WTC11 (cell line): ENCODE measurements at regions not wholly inside any gene's neighbourhood (a gene's known extent, or its start where the extent isn't known, plus 50 kb on each side); places are given as distances from the start of the nearest gene placed in this dataset.

ENCODE experiments used
- ATF2 ChIP-seq: sonication (generic); formaldehyde crosslinking; IDR thresholded peaks from 2 replicates; pipeline ENCODE4 v1.8.1; 2022; ENCODE audit warnings: low read depth, missing genetic modification reagents, borderline replicate concordance
- CTCF ChIP-seq: fragments of 200-600 bp; IDR thresholded peaks from 2 replicates; pipeline ENCODE4 v1.8.0; 2022; ENCODE audit warnings: antibody characterized with exemption
- MXD4 ChIP-seq: fragments of 250-450 bp; sonication (Bioruptor Pico); IDR thresholded peaks from 2 replicates; pipeline ENCODE4 v1.8.0; 2021; ENCODE audit warnings: mild to moderate bottlenecking, moderate library complexity, borderline replicate concordance
- ZNF281 ChIP-seq: sonication (generic); formaldehyde crosslinking; IDR thresholded peaks from 2 replicates; pipeline ENCODE4 v1.8.0; 2023; ENCODE audit warnings: mild to moderate bottlenecking, missing genetic modification reagents

GRCh38 chr2:3930246-3930645, 226.9 kb downstream of the DCDC2C start:
- TF ChIP-seq ATF2 (no peak), CTCF (no peak), ZNF281 (CRISPR knock-in tag) (no peak), MXD4 (CRISPR knock-in tag) (no peak)
